ENCODE measurements at regions not wholly inside any gene's neighbourhood (a gene's known extent, or its start where the extent isn't known, plus 50 kb on each side); places are given as distances from the start of the nearest gene placed in this dataset.
"Not testable (repeated sequence)": the region's sequence is repeated elsewhere in the genome, so short reads cannot be mapped to it uniquely, and the experiment has no call there.

- DNase-seq: no peak
Measured at GRCh38 chr1:94674876-94675275, 133.3 kb upstream of the F3 start.

DNA sequence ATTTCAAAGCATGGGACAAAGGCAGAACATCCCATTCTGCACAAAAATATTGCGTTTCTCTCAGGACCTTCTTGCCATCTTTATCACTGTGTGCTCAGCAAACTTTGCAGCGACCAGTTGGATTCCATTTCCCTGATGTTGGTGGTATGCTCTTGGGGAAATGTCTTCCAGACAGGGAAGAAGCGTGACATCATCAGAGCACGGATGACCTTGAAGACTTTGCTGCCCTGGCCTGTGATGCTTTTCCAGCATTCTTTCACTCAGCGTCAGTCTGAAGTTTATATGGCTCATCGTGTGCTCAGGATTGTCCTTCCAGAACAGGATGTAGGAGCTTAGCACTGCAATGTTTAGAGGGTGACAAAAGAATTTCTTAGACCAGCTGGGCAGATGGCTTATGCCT lies 131.4 kb upstream of the F3 start:
- DNase-seq: no peak

- DNase-seq: no peak
Measured at GRCh38 chr1:94672001-94672400, 130.4 kb upstream of the F3 start.

DNA sequence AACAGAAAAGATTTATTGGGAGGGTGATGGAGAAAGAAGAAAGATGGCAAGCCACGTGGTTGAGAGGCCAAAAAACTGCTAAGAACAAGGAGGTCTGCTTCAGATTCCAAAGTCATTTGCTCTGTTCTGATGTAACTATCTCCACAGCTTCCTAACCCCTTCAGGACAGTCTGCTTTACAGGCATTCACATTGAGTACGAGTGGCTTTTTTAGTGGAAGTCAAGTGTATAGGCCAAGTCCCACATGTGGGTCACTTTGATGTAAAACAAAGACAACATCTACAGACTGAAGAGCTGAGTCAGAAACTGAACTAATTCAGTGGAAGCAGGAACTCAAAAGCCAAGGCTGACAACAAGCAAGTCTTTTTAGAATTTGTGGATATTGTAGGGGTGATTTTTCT lies 128.7 kb upstream of the F3 start:
- DNase-seq: no peak

- no peak for DNase-seq
Measured at GRCh38 chr1:94669198-94669597, 127.6 kb upstream of the F3 start.

DNA sequence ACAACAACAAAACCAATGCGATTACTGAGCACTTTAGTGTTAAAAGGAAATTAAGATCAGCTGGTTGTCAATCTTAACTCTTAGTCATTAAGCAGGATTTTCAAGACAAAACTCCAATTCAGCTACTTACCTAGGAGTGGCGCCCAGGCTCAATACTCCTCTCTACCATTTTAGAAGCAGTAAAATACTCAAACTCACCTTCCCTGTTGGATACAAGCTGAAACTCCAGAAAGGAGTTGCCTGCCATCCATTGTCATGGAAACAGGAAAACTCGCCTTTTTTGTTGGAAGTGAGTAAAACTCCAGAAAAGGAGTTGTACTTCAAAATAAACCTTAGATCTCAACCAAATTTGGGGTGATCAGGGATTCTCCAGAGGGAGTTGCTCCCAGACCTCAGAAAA lies 127.0 kb upstream of the F3 start:
- no peak for DNase-seq

- DNase-seq: no peak
Measured at GRCh38 chr1:94667818-94668217, 126.3 kb upstream of the F3 start.

- DNase-seq: no peak
Measured at GRCh38 chr1:94666797-94667196, 125.2 kb upstream of the F3 start.

GRCh38 chr1:94661431-94661932 lies 119.9 kb upstream of the F3 start:
- no peak for DNase-seq

DNA sequence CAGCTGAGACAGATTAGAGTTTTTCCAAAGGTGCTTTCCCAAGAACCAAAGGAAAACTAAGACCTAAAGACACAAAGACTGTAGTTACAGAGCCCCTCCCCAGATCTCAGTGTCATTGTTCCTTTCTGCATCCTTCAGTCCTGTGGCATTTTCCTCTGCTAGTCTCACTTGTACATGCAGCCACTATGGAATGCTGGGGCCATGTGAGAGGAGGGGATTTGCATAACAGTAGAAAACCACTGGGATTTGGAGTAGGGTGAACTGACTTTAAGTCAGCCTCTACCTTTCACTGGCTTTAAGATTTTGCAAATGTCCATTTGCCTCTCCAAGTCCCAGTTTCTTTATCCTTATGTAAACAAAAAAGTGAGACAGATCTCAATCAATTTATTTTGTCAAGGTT lies 119.4 kb upstream of the F3 start:
- DNase-seq: no peak

DNA sequence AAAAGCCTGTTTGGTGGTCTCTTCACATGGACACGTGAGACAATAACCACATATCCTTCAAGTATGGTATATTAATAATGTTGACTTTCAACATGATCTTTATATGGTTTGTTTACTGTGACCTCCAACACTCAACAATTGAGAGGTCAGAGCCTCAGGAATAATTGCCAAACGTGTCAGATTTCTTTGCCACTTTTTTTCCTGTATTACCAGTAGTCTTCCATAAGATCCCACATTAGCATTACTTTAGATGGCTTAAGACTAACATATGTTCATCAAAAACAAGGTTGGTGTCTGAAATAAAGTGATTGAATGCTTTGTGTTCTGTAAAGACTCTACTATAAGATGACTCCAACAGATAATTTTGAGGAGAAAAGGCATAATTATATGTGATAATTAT lies 118.7 kb upstream of the F3 start:
- DNase-seq: no peak

- DNase-seq: not testable (repeated sequence)
Measured at GRCh38 chr1:94659202-94659601, 117.6 kb upstream of the F3 start.

DNA sequence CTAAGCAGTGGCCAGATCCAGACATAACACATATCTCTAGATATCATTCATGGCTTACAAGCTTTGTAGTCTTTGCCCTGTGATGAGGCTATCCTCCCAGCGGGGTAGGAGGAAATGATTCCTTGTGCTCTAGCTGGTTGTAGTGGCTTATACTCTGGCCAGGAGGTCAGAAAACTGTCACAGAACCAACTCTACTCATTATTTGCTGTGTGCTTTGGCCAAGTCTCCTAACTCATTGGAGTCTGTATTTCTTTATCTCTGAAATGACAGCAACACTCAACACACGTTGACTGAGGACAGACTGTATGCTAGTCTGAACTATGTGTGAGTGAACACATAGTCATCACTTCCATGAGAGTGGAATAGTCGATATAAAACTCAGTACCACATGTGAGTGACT lies 116.7 kb upstream of the F3 start:
- no peak for DNase-seq

DNA sequence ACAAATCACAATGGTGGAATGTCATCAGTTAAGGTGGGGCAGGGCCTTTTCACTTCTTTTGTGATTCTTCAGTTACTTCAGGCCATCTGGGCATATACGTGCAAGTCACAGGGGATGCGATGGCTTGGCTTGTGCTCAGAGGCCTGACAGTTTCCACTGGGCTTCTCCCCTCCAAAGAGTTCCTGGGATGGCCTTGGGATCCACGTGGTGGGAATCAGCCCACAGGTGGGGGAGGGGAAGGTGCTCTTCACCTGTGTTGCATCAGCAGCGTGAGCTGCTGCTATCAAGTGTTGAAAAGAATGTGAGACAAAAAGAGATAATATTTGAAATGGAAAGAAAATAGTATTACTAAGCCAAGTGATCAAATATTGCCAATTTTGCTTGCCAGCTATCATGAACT lies 116.2 kb upstream of the F3 start:
- DNase-seq: not testable (repeated sequence)

- no peak for DNase-seq
Measured at GRCh38 chr1:94656967-94657366, 115.4 kb upstream of the F3 start.

DNA sequence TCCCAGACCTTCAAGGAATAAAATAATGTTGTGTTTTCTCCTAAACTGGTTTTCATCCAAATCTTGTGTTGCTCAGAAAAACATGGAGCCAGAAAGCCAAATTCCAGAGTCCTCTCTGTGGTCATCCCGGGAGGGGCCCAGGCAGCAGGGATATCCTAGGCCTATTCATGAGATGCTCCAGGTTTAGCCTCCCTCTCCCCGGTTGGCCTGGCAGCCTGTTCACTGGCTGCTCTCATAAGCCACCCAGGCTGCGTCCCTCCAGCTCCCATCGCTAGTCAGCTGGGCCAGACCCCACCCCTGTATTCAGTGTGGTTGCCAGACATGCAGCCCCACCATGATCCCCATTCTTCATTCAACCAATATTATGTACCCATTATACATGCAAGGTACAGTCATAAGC lies 113.4 kb upstream of the F3 start:
- no peak for DNase-seq

DNA sequence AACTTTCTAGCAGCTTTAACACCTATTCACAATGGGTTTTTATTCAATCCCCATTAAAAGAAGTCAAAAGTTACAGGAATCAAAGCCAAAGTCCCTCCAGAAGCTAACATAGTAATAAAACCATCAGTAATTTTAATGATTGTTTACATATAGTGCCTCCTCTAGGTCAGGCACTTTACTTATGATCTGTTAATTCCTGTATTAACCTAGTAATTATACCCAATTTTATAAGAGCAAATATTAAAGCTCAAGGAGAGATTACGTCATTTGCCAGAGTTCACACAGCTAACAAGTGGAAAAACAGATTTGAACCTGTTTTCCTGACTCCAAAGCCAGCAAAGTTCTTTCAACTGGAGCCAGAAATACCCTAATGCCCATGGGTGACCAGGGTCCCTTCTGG lies 112.9 kb upstream of the F3 start:
- no peak for DNase-seq

- DNase-seq: no peak
Measured at GRCh38 chr1:94654031-94654430, 112.5 kb upstream of the F3 start.

- DNase-seq: no peak
Measured at GRCh38 chr1:94653454-94653853, 111.9 kb upstream of the F3 start.

GRCh38 chr1:94651076-94651475 lies 109.5 kb upstream of the F3 start:
- no peak for DNase-seq

DNA sequence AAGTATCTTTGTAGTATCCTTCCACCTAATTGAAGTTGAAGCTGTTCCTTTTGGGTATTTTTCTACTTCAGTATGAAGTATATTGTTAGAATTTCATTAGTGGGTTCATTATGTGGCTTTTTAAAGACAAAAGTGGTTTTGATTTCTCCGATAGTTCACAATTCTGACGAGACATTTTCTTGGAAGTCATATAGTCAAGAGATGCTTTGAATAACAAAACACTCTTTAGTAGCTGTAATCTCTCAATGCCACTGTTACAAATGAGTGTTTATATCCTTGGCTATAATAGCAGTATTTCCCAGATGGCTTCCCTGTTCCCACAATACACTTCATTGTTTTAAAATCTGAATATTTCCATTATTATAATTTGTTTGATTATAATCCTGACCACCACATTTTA lies 108.7 kb upstream of the F3 start:
- DNase-seq: no peak

GRCh38 chr1:94648225-94649007 lies 106.9 kb upstream of the F3 start:
- no peak for DNase-seq

GRCh38 chr1:94646786-94647555 lies 105.4 kb upstream of the F3 start:
- no peak for DNase-seq

All from muscle of arm (tissue), 1 donor.